Parathyroid adenoma (tissue), 2 donors: ENCODE measurements at regions not wholly inside any gene's neighbourhood (a gene's known extent, or its start where the extent isn't known, plus 50 kb on each side); places are given as distances from the start of the nearest gene placed in this dataset.

ENCODE experiments used
- H2AFZ ChIP-seq: fragments of 300-600 bp; sonication (generic); one replicate; pipeline ENCODE4 v1.7.0; 2017; ENCODE audit warnings: antibody characterized with exemption, mild to moderate bottlenecking
- H3K27ac ChIP-seq: fragments of 300-600 bp; sonication (generic); one replicate; pipeline ENCODE4 v1.7.0; 2017
- H3K27me3 ChIP-seq: fragments of 300-600 bp; sonication (generic); one replicate; pipeline ENCODE4 v1.7.0; 2017; ENCODE audit warnings: low read length; ENCODE audit not compliant: control insufficient read depth, insufficient read depth
- H3K36me3 ChIP-seq: fragments of 300-600 bp; sonication (generic); one replicate; pipeline ENCODE4 v1.7.0; 2017; ENCODE audit warnings: low read length; ENCODE audit not compliant: control insufficient read depth, insufficient read depth
- H3K4me1 ChIP-seq: fragments of 300-600 bp; sonication (generic); one replicate; pipeline ENCODE4 v1.7.0; 2017; ENCODE audit warnings: control low read depth
- H3K4me2 ChIP-seq: fragments of 300-600 bp; sonication (generic); one replicate; pipeline ENCODE4 v1.7.0; 2017; ENCODE audit warnings: low read length
- H3K4me3 ChIP-seq: fragments of 300-600 bp; sonication (generic); one replicate; pipeline ENCODE4 v1.7.0; 2017; ENCODE audit warnings: low read depth, low read length
- H3K79me2 ChIP-seq: fragments of 300-600 bp; sonication (generic); one replicate; pipeline ENCODE4 v1.7.0; 2017; ENCODE audit warnings: control low read depth
- H3K9ac ChIP-seq: fragments of 300-600 bp; sonication (generic); one replicate; pipeline ENCODE4 v1.7.0; 2017; ENCODE audit warnings: mild to moderate bottlenecking
- H3K9me3 ChIP-seq: fragments of 300-600 bp; sonication (generic); one replicate; pipeline ENCODE4 v1.7.0; 2017; ENCODE audit warnings: low read length; ENCODE audit not compliant: control insufficient read depth
- TF ChIP-seq, protein P1 (sequence below): fragments of 300-600 bp; sonication (generic); IDR thresholded peaks from one replicate; pipeline ENCODE4 v1.7.0; 2017; ENCODE audit warnings: antibody characterized with exemption, mild to moderate bottlenecking
- donor health status: primary hyperparathyroidism.

DNA sequence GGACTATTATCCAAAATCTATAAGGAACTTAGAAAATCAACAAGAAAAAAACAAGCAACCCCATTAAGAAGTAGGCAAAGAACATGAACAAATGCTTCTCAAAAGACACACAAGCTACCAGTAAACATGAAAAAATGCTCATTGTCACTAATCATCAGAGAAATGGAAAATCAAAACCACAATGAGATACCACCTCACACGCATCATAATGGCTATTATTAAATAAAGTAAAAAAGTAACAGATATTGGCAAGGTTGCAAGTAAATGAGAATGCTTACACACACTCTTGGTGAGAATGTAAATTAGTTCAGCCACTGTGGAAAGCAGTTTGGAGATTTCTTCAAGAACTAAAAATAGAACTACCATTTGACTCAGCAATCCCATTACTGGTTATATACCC lies 167.0 kb upstream of the DMRTA1 start:
- Histone ChIP-seq H3K4me3 (no peak overlapping the region), H3K4me2 (no peak overlapping the region), H3K36me3 (no peaks in the 10 kb centered on the region), H3K79me2 (no peaks in the 10 kb centered on the region), H3K9ac (no peak overlapping the region), H2AFZ (no peak overlapping the region), H3K27ac (no peak overlapping the region), H3K4me1 (no peaks in the 10 kb centered on the region), H3K27me3 (no peaks in the 10 kb centered on the region), H3K9me3 (no peaks in the 10 kb centered on the region)
- TF ChIP-seq, protein P1, sequence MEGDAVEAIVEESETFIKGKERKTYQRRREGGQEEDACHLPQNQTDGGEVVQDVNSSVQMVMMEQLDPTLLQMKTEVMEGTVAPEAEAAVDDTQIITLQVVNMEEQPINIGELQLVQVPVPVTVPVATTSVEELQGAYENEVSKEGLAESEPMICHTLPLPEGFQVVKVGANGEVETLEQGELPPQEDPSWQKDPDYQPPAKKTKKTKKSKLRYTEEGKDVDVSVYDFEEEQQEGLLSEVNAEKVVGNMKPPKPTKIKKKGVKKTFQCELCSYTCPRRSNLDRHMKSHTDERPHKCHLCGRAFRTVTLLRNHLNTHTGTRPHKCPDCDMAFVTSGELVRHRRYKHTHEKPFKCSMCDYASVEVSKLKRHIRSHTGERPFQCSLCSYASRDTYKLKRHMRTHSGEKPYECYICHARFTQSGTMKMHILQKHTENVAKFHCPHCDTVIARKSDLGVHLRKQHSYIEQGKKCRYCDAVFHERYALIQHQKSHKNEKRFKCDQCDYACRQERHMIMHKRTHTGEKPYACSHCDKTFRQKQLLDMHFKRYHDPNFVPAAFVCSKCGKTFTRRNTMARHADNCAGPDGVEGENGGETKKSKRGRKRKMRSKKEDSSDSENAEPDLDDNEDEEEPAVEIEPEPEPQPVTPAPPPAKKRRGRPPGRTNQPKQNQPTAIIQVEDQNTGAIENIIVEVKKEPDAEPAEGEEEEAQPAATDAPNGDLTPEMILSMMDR, result no peak

- H3K79me2 ChIP-seq, result no peaks in the 10 kb centered on the region
- no peaks in the 10 kb centered on the region for H3K9me3 ChIP-seq
- no peak overlapping the region for H2AFZ ChIP-seq
- TF ChIP-seq, protein P1, result no peak
- no peak overlapping the region for H3K4me2 ChIP-seq
- H3K27me3 ChIP-seq, result no peaks in the 10 kb centered on the region
- H3K27ac ChIP-seq, result no peak overlapping the region
- H3K4me1 ChIP-seq, result no peaks in the 10 kb centered on the region
- no peak overlapping the region for H3K9ac ChIP-seq
- no peak overlapping the region for H3K4me3 ChIP-seq
- H3K36me3 ChIP-seq, result no peaks in the 10 kb centered on the region
Measured at GRCh38 chr9:22285066-22285465, 161.6 kb upstream of the DMRTA1 start.

DNA sequence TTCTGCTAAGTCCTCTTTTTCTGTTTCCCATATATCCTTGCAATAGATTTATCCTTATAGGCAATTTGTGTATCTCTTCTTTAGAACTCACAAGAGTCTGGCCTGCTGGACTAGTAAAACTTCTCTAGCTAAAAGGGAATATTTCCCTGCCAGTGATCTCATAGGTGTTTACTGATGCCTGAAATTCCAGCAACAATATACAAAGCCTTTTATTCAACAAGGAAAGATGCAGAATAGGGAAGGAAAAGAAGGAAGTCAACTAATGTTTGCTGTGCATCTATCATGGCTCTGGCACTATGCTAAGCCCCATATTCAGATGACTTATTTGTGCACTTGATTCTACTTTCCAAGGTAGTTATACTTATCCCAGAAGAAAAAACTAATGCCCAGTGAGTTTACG lies 160.0 kb upstream of the DMRTA1 start:
- H3K27me3 ChIP-seq, result no peaks in the 10 kb centered on the region
- H3K27ac ChIP-seq, result no peak overlapping the region
- H3K4me1 ChIP-seq, result no peaks in the 10 kb centered on the region
- no peaks in the 10 kb centered on the region for H3K79me2 ChIP-seq
- H3K4me3 ChIP-seq, result no peak overlapping the region
- no peak overlapping the region for H3K9ac ChIP-seq
- H2AFZ ChIP-seq, result no peak overlapping the region
- no peaks in the 10 kb centered on the region for H3K9me3 ChIP-seq
- TF ChIP-seq, protein P1, result no peak
- no peak overlapping the region for H3K4me2 ChIP-seq
- H3K36me3 ChIP-seq, result no peaks in the 10 kb centered on the region

DNA sequence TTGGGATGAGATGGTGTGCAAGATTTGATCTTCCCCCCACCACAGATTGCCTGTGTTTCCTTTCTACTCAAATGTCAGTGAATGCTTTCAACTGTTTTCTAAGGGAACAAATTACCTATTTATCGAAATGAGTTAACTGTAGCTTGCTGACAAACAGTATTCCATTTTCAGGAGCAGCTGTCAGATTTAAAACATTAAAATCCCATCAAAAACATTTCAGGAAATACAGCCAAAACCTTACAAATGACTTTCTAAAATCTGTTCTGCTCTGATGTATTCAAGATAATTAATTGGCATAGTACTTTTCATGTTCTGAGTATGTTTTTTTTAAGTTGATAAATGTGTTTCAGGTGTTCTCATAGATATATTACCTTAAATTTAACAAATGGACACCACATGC lies 158.0 kb upstream of the DMRTA1 start:
- no peak overlapping the region for H3K4me3 ChIP-seq
- no peaks in the 10 kb centered on the region for H3K79me2 ChIP-seq
- no peak overlapping the region for H2AFZ ChIP-seq
- H3K36me3 ChIP-seq, result no peaks in the 10 kb centered on the region
- H3K27me3 ChIP-seq, result no peaks in the 10 kb centered on the region
- TF ChIP-seq, protein P1, result no peak
- H3K9me3 ChIP-seq, result no peaks in the 10 kb centered on the region
- no peak overlapping the region for H3K9ac ChIP-seq
- H3K27ac ChIP-seq, result no peak overlapping the region
- no peak overlapping the region for H3K4me2 ChIP-seq
- H3K4me1 ChIP-seq, result no peaks in the 10 kb centered on the region

DNA sequence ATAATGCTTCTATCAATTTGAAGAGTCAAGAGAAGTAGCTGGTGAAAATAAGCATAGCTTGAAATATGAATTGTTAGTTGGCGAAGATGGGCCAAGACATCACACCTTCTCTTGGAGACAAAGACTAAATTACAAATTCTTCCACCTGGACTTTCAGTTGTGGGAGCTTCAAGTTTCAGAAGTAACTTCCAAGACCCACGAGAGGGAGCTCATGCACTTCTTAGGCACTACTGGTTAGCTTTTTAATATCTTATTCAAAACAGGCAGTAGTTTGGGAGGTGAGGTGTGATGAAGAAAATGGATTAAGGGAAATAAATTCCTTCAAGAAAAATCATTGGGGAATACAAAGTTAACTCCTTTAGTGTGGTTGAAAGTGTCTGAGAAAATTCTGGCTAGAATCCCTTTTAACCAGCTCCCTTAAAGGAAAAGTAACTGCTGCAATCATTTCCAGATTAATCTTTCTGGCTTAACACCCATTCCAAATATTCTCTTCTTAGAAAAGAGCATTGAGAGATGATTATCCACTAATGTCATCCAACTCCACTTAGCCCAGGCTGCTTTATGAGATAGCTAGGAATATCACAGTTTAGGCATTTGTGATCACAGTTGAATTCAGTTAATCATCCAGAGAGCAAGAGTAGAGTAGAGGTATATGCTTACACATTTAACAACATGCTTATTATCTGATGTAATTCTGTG lies 139.5 kb upstream of the DMRTA1 start:
- Histone ChIP-seq H3K4me1 (no peaks in the 10 kb centered on the region), H3K9ac (no peak overlapping the region), H3K36me3 (no peaks in the 10 kb centered on the region), H3K27ac (no peak overlapping the region), H3K9me3 (no peaks in the 10 kb centered on the region), H3K4me3 (no peak overlapping the region), H3K27me3 (no peaks in the 10 kb centered on the region), H3K79me2 (no peaks in the 10 kb centered on the region), H2AFZ (no peak overlapping the region), H3K4me2 (no peak overlapping the region)
- TF ChIP-seq, protein P1, result peak; percentile 55
